ENCODE measurements at regions not wholly inside any gene's neighbourhood (a gene's known extent, or its start where the extent isn't known, plus 50 kb on each side); places are given as distances from the start of the nearest gene placed in this dataset.
"Not testable (repeated sequence)": the region's sequence is repeated elsewhere in the genome, so short reads cannot be mapped to it uniquely, and the experiment has no call there.

DNA sequence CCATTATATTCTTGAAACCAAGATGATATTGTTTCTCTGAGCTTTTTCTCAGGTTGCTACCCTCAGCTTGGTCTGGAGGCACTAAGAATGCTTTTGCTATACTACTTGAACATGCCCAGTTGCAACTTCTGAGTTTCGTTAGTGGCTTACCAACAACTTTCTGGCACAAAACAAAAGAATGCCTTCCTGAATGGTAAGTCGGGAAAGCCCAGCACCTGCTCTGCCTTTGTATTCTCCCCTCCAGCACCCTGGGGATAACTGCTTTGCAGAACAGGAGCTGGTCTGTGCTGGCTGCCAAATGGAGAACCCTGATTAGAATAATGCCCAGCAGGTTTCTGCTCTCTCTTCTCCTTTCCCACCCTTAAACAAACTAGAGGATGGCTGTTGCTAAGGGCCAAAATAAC is 149.3 kb downstream of the TGFB2 start:
- no peak for DNase-seq

DNA sequence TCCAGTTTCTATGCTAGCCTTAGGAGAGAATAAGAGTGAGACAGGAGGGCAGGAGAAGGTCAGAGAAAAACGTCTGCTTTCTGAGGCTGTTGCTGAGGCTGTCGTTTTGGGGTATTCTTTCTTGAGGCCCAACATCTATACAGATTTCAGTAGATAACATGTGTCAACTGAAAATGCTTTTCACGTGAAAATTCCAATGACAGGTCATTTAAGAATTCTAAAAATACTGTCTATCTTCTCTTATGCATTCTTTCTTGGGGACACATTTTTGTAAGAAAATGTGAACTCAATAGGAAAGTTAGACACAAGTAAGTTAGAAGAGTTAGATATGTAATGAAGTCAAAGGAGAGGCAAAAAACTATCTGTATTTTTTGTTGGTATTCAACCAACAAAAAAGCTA is 150.8 kb downstream of the TGFB2 start:
- DNase-seq, result no peak

DNA sequence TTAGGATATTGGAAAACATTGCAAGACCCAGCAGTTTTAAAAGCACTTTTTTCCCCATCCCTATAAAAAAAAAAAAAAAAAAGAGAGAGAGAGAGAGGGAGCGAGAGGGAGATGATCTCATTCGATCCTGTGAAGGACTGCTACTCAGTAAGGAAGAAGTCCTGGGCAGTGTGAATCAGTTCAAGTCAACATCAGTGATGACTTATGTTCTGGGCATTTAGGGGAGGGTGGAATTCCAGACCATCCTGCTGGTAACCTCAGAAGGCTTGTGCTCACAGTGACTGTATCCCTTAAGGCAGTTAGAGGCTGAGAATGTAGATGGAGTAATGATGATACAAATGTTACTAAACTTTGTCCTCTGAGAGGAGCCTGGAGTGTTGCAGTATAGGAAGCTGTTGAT is 151.4 kb downstream of the TGFB2 start:
- peak; percentile 99 for DNase-seq

DNA sequence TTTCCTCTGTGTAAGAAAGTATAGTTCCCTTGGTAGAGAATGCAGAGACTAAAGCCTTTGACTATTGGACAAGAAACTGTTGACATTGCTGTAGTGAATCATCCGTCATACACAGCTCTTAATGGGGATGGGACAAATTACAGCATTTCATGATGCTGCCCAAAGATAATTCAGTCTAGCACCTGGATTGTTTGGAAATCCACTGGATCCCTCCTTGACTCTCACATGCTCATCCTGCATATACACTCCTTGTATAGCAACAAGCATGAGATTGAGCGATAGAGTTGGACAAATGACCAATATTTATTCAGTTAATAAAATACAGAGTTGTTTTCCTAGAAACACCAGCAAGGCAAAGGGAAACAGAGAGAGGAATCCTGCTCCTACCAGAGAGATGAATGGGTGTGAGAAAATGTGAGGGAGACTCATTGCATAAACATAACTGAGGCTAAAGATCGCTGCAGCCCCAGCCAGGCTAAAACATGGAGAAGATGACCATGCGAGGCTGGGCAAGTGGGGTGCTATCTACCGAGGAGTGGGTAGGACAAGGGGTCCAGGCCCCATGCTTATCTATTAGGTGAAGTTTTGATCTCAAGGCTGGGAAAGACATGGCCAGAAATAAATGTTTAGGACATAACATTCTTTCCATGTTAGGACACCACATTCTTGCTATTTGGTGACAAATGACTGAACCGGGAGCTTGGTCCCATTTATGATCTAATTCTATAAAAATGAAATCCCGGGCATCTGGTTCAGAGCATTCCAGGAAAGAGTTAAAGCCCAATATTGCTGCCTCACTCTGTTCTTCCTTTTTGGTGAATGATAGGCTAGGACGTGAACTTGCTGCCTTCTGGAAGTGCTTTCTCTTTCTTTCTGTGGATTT is 153.2 kb downstream of the TGFB2 start:
- peak; percentile 80 for DNase-seq

DNA sequence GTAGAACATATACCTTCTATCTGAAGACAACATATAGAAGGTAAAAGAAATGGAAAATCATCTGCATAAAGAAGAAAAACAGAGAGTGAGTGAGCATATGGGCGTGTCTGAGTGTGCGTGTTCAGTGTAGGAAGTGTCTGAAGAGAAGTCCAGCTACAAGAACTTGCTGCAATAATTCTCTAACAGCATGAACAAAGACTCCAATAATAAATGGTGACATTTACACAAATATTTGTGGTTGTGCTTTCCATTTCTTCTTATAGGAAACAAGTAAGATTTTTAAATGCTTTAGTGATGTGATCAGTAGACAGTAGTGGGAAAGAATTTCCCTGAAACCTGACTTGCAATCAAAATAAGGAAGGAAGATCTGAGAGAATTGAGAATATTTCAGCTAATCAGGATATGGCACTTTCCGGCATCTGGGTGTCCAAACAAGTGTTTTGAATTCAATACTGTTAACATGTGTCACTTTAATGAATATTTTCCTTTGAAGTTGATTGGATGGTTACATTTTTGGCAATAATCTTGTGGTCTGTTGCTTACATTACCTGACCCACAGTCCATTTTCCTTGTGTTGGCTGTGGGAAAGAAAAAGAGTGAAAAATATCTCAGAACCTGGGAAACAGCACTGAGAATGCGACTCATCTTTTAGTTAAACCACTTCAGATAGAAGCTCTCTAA is 154.0 kb downstream of the TGFB2 start:
- peak; percentile 93 for DNase-seq

DNA sequence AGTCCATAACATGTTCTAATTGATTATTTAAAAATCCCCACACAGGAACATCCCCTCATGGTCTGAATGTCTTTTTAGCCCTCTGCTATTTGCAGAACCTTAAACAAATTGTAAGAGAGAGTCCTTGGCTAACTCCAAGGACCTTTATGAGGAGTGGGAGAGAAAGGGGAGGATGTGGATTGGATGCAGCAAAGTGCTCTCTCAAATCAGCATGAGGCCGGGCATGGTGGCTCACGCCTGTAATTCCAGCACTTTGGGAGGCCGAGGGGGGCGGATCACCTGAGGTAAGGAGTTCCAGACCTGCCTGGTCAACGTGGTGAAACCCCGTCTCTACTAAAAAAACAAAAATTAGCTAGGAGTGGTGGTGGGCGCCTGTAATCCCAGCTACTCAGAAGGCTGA is 154.8 kb downstream of the TGFB2 start:
- DNase-seq, result no peak

DNA sequence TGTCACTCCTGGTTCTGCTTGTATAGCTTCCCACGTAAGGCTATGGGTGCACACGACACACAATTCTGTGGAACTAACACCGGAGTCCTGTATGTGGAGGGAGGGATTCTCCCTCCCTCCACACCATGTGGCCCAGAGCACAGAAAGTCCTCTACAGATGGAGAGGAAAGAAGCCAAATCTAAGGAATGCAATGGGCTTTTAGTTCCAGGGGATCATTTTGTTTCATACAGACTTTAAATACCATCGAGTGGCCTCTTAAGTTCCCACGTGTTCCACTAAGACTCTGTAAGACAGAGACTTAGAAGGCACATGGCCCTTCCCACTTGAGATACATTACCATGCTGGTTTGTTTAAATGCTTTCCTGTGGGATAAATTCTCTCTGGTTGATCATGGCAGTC is 156.0 kb downstream of the TGFB2 start:
- DNase-seq, result no peak

DNA sequence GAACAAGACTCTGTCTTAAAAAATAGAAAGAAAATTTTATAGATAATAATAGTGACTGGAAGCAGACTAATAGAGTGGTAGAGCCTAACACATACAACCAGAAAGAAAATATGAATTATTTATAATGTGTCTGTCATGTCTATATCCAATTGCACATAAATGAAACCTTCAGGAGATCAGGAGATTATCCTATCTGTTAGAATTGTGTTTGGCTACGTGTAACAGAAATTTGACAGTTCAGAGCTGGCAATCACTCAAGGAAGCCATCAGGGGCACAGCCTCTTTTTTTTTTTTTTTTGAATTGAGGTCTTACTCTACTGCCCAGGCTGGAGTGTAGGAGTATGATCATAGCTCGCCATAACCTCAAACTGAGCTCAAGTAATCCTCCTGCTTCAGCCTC is 157.2 kb downstream of the TGFB2 start:
- DNase-seq, result no peak

DNA sequence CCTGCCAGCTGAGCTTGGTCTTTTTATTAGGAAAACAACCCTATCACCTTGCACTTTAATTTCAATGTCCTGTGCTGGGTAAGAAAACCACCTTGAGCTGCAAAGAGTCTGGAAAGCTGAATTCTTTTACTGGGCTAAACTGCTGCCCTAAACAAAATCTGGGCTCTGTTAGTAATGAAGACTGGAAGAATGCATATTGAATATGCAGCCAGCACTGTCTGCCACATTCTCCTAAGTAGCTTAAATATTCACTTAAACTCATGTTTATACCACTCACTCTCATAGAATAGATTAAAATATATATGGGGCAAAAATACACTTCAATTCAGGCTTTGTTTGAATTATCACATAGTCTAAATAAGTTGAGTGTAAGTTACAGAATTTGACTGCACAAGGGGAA is 158.0 kb downstream of the TGFB2 start:
- DNase-seq, result no peak

DNA sequence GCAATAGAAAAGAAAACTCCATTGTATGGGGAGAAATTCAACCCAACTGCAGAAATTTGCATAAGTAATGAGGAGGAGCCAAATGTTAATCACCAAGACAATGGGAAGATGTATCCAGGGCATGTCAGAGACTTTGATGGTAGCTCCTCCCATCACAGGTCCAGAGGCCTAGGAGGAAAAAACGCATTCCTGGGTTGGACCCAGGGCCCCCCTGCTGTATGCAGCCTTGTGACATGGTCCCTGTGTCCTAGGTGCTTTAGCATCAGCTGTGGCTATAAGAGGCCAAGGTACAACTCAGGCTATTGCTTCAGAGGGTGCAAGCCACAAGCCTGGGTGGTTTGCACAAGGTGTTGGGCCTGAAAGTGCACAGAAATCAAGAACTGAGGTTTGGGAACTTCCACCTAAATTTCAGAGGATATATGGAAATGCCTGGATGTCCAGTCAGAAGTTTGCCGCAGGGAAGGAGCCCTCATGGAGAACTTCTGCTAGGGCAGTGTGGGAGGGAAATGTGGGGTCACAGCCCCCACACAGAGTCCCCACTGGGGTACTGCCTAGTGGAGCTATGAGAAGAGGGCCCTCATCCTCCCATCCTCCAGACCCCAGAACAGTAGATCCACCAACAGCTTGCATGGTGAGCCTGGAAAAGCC is 162.3 kb downstream of the TGFB2 start:
- no peak for DNase-seq

DNA sequence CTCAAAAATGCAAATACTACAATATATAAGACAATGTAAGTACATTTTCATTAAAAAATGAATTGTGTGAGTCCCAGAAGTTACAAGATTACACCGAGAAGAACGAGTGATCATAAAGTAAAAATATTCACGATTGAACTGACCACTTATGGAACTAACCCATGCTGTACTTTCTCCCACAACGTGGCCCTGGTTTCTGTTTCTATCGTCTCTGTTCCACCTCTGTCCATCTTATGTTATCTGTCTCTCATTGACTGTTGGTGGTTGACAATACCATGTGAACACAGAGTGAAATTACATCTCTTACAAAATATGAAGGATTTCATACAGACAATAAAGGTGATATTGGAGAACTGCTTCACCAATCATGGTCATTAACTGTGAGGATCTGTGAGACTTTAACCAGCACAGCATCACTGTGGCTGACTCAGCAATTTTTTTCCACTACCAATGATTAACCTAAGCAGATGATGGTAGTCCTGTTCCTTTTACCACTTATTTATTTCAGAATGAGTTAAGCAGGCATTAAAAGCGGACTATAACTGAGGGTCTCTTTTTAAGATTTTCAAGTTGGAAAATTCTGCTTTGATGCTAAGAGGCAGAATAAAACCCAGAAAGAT is 165.1 kb downstream of the TGFB2 start:
- DNase-seq, result no peak

DNA sequence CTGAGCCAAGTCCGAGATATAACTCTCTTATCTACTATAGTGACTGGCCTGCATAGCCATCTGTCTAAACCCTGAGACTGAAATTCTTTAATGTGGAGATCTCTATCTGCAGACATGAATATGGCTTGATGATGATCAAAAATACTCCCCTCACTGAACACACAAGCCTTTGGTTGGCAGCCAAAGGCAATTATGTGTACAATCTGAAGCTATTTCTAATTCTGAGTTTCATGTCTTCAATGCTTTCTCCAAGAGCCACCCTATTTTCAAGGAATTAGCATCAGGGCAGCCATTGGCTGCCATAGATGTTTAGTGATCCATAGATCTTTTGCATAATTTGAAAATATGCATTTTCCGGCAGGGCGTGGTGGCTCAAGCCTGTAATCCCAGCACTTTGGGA is 168.2 kb downstream of the TGFB2 start:
- DNase-seq, result no peak

DNA sequence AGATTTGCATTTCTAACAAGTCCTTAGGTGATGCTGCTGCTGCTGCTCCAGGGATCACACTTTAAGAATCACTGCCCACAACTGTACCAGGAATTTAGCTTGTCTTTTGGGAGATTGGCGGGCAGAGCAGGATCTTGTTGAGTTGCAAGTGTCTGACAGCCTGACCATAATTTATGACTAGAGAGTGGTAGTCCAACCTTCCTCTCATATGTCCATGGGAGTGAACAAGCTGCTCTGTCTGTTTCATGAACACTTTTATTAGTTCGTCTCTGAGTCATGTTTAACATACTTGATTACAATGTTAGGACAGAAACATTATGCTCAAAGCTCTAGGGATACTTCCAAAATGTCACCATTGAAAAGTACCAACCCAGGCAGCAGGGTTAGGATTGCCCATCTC is 169.6 kb downstream of the TGFB2 start:
- peak; percentile 48 for DNase-seq

DNA sequence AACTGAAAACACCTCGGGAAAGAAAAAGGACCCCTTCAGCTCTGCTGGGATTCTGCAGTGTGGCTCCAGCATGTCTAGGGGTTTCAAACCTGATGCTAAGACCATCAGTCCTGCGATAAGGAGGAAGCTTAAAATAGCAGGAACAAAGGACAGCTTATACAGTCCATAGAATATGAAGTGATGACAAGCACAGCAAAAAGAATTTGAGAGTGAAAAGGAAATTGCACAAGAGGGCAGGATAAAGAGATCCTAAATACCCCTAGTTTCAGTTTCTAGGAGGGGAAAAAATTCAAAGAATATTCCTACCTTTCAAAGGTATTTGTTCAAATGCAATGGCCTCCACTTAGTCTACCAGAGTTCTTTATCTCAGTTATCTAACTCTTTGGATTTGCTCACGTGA is 171.4 kb downstream of the TGFB2 start:
- peak; percentile 44 for DNase-seq

DNA sequence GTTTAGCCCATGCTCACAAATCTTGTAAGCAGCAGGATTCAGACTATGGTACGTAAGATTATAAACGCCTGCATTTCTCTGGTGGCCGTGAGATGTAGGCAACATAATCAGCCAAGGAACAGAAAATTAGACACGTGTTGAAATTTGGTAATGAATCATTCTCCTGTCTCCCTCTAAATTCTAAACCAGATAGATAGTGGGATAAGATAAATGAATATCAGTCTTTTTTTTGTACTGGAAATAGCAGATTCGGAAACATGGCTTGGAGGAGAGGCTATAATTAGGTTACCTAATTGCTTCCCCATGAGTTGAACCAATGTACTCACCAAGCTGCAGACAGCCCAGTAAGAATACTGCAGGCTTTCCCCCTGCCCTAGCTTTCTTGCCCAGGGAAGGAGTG is 172.3 kb downstream of the TGFB2 start:
- DNase-seq, result peak; percentile 66

DNA sequence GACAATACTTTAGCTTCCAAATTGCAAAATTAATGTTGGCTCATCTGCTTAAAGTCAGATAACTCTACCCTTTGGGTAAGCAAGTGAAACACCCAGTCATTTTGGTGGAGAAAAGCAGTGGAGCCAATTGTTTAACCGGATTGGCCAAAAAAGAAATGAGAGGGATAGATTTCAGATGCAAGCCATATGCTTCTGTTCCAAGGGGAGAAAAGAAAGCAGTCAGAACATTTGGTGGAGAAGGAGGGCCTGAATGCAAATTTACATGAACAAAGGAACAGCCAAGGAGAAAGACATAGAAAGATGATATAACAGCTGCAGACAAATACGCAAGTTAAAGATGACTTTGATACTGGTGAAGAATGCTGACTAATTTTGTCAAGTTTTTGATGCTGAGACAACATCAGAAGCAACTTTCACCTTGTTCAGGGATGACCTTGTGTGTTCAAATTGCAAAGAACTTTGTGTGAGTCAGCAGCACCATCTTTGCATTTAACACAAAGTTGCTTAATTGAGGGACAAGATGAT is 173.1 kb downstream of the TGFB2 start:
- no peak for DNase-seq

DNA sequence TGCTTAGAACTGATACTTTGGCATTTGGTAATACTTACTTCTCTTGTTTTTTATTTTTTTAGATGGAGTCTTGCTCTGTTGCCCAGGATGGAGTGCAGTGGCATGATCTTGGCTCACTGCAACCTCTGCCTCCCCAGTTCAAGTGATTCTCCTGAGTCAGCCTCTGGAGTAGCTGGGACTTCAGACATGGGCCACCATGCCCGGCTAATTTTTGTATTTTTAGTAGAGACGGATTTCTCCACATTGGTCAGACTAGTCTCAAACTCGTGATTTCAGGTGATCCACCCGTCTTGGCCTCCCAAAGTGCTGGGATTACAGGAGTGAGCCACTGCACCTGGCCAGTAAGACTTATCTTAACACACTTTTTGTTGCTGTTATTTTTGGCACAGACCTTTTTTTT is 175.5 kb downstream of the TGFB2 start:
- not testable (repeated sequence) for DNase-seq

DNA sequence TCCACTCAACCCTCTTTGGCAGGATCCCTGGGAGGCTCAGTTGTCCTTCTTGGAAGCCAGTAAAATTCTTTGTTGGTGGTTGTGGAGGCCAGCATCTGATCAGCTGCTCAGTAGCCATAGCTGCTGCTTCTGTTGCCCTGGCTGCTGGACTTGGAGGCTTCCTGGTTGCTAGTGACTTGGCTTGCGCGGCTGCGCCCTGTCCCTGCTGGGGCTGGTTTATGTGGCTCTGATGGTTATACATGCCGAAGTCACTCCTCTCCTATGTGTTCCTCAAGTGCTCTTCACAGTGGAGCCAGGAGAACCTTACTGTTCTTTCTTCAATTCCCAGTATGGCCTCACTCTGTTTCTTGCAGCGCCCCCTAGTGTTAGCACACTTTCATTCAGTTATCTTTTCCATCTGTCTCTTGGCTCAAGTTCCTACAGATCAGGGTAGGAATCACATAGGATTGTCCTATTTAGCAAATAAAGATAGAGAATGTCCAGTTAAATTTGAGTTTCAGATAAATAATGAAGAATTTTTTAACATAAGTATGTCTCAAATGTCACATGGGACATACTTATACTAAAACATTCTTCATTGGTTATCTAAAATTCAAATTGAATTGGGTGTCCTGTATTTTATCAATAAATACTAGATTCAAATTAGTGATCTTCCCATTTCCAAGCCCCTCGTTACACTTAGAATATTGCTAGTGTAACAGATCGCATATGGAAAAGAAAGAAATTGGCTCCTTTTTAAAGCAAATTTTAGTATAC is 176.5 kb downstream of the TGFB2 start:
- peak; percentile 44 for DNase-seq

DNA sequence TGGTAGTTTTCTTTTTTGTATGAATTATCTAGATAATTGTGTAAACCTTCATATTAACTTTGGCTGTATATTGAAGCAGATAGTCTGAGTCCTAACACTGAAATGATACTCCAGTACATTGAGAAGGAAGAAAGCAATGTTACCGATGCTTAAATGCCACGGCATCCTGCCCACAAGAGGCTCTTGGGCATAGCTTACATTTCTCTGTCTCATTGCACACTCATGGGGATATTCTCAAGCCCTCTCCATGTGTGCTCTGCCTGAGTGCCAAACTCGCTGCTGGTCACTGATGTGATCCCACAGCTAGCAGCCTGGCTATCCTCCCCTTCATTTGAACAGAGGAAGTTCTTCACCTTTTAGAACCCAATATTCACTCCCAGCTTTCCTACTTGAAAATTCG is 179.4 kb downstream of the TGFB2 start:
- DNase-seq, result no peak

DNA sequence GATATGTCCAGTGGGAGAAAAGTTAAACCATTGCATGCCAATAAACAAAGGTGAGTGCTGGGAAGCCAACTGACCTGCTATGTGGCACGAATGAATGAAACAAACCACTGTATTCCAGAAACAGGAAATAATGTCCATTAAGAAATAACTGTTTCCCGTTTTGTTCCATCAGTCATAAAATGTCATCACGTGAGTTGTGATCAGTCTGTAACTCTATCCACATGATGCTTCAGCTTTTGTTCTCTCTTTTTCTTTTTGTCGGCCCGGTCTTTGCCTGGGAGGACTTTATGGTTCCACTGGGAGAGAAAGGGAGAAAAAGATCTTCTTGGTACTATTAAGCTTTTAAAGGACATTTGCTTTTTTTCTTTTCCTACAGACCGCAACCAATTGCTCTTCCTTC is 179.9 kb downstream of the TGFB2 start:
- no peak for DNase-seq

DNA sequence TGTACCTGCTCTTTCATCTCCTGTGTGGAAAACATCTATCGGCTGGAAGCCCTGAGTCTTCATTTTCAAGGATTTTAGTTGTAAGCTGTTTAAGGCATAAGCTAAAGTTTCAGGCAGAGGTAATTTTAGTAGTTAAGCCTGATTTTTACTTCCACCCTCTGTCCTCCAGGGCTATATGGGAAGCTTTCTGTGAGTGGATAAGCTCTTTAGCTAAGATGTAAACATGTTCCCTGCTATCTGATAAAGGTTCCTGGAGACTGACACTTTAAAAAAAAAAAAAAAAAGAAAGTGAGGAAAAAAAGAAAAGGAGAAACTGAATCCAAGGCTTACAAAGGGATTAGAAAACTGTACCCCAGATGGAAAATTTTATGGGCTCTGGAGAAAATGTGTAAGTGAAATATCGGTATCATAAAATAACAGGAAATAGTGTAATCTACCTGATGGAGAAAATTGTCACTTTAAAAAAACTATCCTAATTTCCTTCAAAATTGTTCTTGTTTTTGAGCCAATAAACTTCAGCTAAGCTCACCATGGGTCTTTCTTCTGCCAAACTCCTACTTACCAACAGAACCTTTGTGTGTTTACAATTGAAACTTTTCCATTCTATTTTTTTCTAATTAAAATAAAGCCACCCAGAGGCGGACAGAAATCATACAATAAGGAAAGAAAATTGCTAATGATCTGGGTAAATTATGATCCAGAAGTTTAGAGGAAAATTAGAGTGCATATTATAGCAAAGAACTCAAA is 180.5 kb downstream of the TGFB2 start:
- DNase-seq, result no peak

DNA sequence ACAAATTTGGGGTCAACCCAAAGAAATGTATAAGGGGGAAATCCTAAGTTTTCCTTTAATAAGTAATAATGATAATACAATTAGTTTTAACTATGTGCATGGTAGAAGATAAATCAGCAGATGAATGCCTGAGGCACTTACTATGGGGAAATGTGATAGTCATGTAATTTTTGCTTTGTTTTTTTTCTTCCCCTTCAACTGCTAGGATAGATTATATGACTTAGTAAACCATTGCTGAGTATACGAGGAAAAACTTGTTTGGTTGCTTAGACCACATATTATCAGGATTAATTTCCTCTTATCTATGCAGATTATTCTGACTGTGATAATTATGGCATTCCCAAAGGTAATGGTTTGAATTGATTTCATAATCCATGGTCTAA is 181.1 kb downstream of the TGFB2 start:
- no peak for DNase-seq

All from fibroblast of skin of right quadriceps (primary cell).